ENCODE measurements at regions not wholly inside any gene's neighbourhood (a gene's known extent, or its start where the extent isn't known, plus 50 kb on each side); places are given as distances from the start of the nearest gene placed in this dataset.

DNA sequence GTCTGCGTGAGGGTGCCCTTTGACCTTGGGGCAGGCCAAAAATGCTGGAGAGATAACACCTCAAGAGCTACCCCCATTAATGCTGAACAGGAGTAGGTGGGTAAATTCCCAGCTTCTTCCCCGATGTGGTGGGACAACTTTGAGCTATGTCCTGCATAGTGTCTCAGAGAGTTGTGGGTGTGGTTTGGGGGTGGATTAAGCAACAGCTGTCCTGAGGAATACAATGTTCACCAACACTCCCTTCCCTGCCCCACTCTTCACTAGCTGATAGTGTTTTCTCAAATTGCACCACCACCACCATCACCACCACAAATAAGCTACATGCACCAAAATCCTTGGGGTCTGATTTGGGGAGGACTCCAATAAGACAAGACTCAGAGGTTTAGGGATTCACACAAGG, 258.4 kb downstream of the HLX start:
- TF ChIP-seq CTCF (IDR thresholded peaks at IDR 0.05) (no peak), ZFX (IDR thresholded peaks at IDR 0.05; ENCODE audit: borderline replicate concordance) (no peak)
